ENCODE measurements at regions not wholly inside any gene's neighbourhood (a gene's known extent, or its start where the extent isn't known, plus 50 kb on each side); places are given as distances from the start of the nearest gene placed in this dataset.
"Not testable (repeated sequence)": the region's sequence is repeated elsewhere in the genome, so short reads cannot be mapped to it uniquely, and the experiment has no call there.

DNA sequence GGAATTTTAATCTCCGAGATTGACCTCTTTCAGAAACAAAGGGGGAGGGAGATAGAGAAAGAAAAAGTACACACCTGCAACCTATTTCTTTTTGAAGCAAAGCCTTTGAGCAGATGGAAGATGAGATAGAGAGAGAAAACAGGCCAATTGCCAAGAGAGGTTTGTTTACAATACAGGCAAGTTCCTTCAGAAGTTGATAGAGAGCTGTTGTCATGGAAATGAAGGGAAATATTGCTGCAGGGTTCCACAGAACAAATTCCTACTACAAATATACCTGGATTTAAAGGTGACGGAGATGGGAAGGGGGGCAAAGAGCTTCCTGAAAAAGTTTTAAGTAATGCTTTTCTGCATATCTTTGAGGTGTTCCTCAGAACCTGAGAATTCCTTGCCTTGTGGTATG, 388.4 kb downstream of the NDFIP2 start:
- Mint-ChIP-seq H3K27me3 (no peaks in the 10 kb centered on the region), H3K4me3 (no peak overlapping the region), H3K36me3 (ENCODE audit: insufficient read depth) (no peaks in the 10 kb centered on the region), H3K27ac (no peak overlapping the region), H3K4me1 (ENCODE audit: low read depth in 2 of 2) (no peaks in the 10 kb centered on the region), H3K9me3 (peaks cover 0 to 2% of the 10 kb centered on the region in 2 donors)
- DNase-seq (no peak), ATAC-seq (replicated peaks) (no peak)

GRCh38 chr13:79867254-79867653, 386.3 kb downstream of the NDFIP2 start:
- no peak overlapping the region for H3K27ac Mint-ChIP-seq
- H3K4me1 Mint-ChIP-seq (ENCODE audit: low read depth in 2 of 2): no peaks in the 10 kb centered on the region
- H3K9me3 Mint-ChIP-seq: peaks cover 0 to 4% of the 10 kb centered on the region in 2 donors
- ATAC-seq (replicated peaks): no peak
- no peaks in the 10 kb centered on the region for H3K36me3 Mint-ChIP-seq (ENCODE audit: insufficient read depth)
- no peak for DNase-seq
- H3K27me3 Mint-ChIP-seq: no peaks in the 10 kb centered on the region
- no peak overlapping the region for H3K4me3 Mint-ChIP-seq

DNA sequence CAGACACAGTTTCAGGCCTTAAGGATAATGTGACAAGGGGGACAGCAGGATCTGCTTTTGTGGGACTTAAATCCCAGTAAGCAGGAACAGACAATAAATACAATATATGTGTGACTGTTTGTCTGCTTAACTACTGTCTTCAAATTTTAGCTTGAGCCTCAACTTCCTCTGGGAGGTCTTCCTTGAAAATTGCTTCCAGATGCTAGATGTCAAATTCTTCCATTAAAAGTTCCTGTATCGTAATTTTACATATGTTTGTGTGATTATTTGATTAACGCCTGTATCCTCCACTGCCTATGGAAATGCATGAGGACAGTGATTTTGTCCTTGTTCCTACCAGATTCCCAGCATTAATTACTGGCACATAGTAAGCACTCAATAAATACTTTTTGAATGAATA, 385.5 kb downstream of the NDFIP2 start:
- no peaks in the 10 kb centered on the region for H3K4me1 Mint-ChIP-seq (ENCODE audit: low read depth in 2 of 2)

GRCh38 chr13:79862515-79862914, 381.6 kb downstream of the NDFIP2 start:
- Mint-ChIP-seq H3K9me3 (peaks cover 0 to 2% of the 10 kb centered on the region in 2 donors), H3K36me3 (ENCODE audit: insufficient read depth) (no peaks in the 10 kb centered on the region), H3K27ac (no peak overlapping the region), H3K4me3 (no peak overlapping the region), H3K27me3 (no peaks in the 10 kb centered on the region), H3K4me1 (ENCODE audit: low read depth in 2 of 2) (no peaks in the 10 kb centered on the region)
- DNase-seq (no peak), ATAC-seq (replicated peaks) (no peak)

More for the DNA sequence above, 385.5 kb downstream of the NDFIP2 start:
- Mint-ChIP-seq H3K27me3 (no peaks in the 10 kb centered on the region), H3K9me3 (peaks cover 0 to 4% of the 10 kb centered on the region in 2 donors), H3K36me3 (ENCODE audit: insufficient read depth) (no peaks in the 10 kb centered on the region), H3K4me3 (no peak overlapping the region), H3K27ac (no peak overlapping the region)
- ATAC-seq (replicated peaks) (no peak), DNase-seq (no peak)

- Mint-ChIP-seq H3K27me3 (no peaks in the 10 kb centered on the region), H3K36me3 (ENCODE audit: insufficient read depth) (no peaks in the 10 kb centered on the region), H3K9me3 (peaks cover 0 to 2% of the 10 kb centered on the region in 2 donors), H3K27ac (no peak overlapping the region), H3K4me1 (ENCODE audit: low read depth in 2 of 2) (no peaks in the 10 kb centered on the region), H3K4me3 (no peak overlapping the region)
- DNase-seq: no peak
- ATAC-seq (replicated peaks): no peak
Observed at GRCh38 chr13:79861731-79862130, 380.8 kb downstream of the NDFIP2 start.

DNA sequence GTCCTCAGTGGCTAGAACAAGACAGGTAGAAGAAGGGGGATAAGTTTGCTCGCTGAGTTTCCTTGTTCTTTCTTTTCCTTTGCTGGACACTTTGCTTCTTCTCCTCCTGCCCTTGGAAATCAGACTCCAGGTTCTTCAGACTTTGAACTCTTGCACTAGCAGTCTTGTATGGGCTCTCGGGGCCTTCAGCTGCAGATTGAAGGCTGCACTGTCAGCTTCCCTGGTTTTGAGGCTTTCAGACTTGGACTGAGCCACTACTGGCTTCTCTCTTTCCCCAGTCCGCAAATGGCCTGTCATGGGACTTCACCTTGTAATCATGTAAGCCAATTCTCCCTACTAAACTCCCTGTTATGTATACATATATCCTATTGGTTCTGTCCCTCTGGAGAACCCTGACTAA, 379.8 kb downstream of the NDFIP2 start:
- no peak overlapping the region for H3K4me3 Mint-ChIP-seq
- H3K36me3 Mint-ChIP-seq (ENCODE audit: insufficient read depth): no peaks in the 10 kb centered on the region

DNA sequence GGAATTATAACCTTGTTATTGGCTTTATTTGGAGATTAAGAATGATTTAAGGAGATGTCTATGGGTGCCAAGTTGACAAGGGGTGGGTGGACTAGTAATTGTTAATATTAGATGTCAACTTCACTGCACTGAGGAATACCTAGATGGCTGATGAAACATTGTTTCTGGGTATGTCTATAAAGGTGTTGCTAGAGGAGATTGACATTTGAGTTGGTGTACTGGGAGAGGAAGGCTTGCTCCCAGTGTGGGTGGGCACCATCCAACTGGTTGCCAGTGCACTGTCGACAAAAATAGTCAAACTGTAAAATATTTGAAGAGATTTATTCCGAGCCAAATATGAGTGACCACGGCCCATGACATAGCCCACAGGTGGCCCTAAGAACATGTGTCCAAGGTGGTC, 378.8 kb downstream of the NDFIP2 start:
- DNase-seq (no peak), ATAC-seq (replicated peaks) (no peak)
- Mint-ChIP-seq H3K27ac (no peak overlapping the region), H3K9me3 (peaks cover 0 to 2% of the 10 kb centered on the region in 2 donors), H3K4me1 (ENCODE audit: low read depth in 2 of 2) (no peaks in the 10 kb centered on the region), H3K4me3 (no peak overlapping the region), H3K27me3 (no peaks in the 10 kb centered on the region), H3K36me3 (ENCODE audit: insufficient read depth) (no peaks in the 10 kb centered on the region)

More for the DNA sequence above, 379.8 kb downstream of the NDFIP2 start:
- DNase-seq (no peak), ATAC-seq (replicated peaks) (no peak)
- Mint-ChIP-seq H3K9me3 (peaks cover 0 to 2% of the 10 kb centered on the region in 2 donors), H3K27ac (no peak overlapping the region), H3K27me3 (no peaks in the 10 kb centered on the region), H3K4me1 (ENCODE audit: low read depth in 2 of 2) (no peaks in the 10 kb centered on the region)

DNA sequence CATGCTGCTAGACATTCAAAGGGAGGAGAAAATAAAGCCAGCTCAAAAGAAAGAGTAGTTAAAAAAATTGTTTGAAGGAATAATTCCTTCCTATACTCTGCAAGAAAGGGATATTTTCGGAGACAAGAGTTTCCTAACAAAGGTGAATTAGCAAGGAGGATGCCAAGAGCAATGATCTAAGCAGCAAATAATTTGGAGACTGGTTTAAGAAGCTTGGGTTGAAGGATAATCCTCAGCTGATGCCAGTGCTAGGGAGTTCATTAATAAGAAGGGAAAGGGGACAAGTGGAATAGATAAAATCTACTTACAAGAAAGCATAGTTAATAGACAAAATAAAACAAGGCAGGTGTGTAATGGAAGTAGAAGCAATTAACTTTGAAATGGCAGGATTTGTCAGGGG, 372.3 kb downstream of the NDFIP2 start:
- ATAC-seq (replicated peaks): no peak
- Mint-ChIP-seq H3K4me1 (ENCODE audit: low read depth in 2 of 2) (no peaks in the 10 kb centered on the region), H3K36me3 (ENCODE audit: insufficient read depth) (no peaks in the 10 kb centered on the region), H3K9me3 (no peaks in the 10 kb centered on the region), H3K27me3 (no peaks in the 10 kb centered on the region), H3K4me3 (no peak overlapping the region), H3K27ac (no peak overlapping the region)
- no peak for DNase-seq

- H3K36me3 Mint-ChIP-seq (ENCODE audit: insufficient read depth): no peaks in the 10 kb centered on the region
- DNase-seq: no peak
- H3K4me1 Mint-ChIP-seq (ENCODE audit: low read depth in 2 of 2): no peaks in the 10 kb centered on the region
- no peak overlapping the region for H3K4me3 Mint-ChIP-seq
- ATAC-seq (replicated peaks): no peak
- H3K27ac Mint-ChIP-seq: no peak overlapping the region
- H3K9me3 Mint-ChIP-seq: no peaks in the 10 kb centered on the region
- no peaks in the 10 kb centered on the region for H3K27me3 Mint-ChIP-seq
Observed at GRCh38 chr13:79851318-79851717, 370.4 kb downstream of the NDFIP2 start.

GRCh38 chr13:79847882-79848592, 367.1 kb downstream of the NDFIP2 start:
- no peaks in the 10 kb centered on the region for H3K9me3 Mint-ChIP-seq
- no peaks in the 10 kb centered on the region for H3K4me1 Mint-ChIP-seq (ENCODE audit: low read depth in 2 of 2)
- H3K27ac Mint-ChIP-seq: no peak overlapping the region
- no peak overlapping the region for H3K4me3 Mint-ChIP-seq
- ATAC-seq (replicated peaks) (no peak), DNase-seq (no peak)
- H3K36me3 Mint-ChIP-seq (ENCODE audit: insufficient read depth): no peaks in the 10 kb centered on the region
- H3K27me3 Mint-ChIP-seq: no peaks in the 10 kb centered on the region

GRCh38 chr13:79846386-79846785, 365.4 kb downstream of the NDFIP2 start:
- Mint-ChIP-seq H3K36me3 (ENCODE audit: insufficient read depth) (no peaks in the 10 kb centered on the region), H3K4me3 (no peak overlapping the region), H3K4me1 (ENCODE audit: low read depth in 2 of 2) (no peaks in the 10 kb centered on the region), H3K9me3 (no peaks in the 10 kb centered on the region), H3K27ac (no peak overlapping the region), H3K27me3 (no peaks in the 10 kb centered on the region)
- ATAC-seq (replicated peaks) (no peak), DNase-seq (no peak)

- no peaks in the 10 kb centered on the region for H3K36me3 Mint-ChIP-seq (ENCODE audit: insufficient read depth)
- DNase-seq (no peak), ATAC-seq (replicated peaks) (no peak)
- H3K9me3 Mint-ChIP-seq: peaks cover 2 to 8% of the 10 kb centered on the region in 2 donors
- no peaks in the 10 kb centered on the region for H3K27me3 Mint-ChIP-seq
- no peak overlapping the region for H3K4me3 Mint-ChIP-seq
- no peak overlapping the region for H3K27ac Mint-ChIP-seq
- no peaks in the 10 kb centered on the region for H3K4me1 Mint-ChIP-seq (ENCODE audit: low read depth in 2 of 2)
Observed at GRCh38 chr13:79837741-79838450, 356.9 kb downstream of the NDFIP2 start.

GRCh38 chr13:79836121-79836520, 355.2 kb downstream of the NDFIP2 start:
- not testable (repeated sequence) for H3K27ac Mint-ChIP-seq

DNA sequence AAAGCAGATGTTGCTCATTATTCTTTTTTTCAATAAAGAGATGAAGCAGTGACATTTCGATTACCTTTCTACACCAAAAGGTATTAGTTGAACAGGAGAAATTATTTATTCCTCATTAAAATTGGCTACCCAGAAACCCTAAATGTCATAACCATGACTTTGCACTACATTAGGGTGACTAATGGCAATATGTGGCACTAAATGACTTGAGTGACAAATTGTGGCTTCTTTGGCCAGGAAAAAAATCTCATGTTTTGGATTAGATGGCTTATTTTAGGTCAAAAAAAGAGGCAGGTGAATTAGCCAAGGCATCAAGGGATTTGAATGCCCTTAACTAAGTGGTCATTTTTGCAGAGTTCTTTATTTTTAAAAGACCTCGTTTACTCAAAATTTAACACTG, 353.9 kb downstream of the NDFIP2 start:
- Mint-ChIP-seq H3K36me3 (ENCODE audit: insufficient read depth) (no peaks in the 10 kb centered on the region), H3K4me1 (ENCODE audit: low read depth in 2 of 2) (no peaks in the 10 kb centered on the region), H3K27me3 (no peaks in the 10 kb centered on the region), H3K9me3 (peaks cover 2 to 8% of the 10 kb centered on the region in 2 donors), H3K4me3 (no peak overlapping the region), H3K27ac (no peak overlapping the region)
- DNase-seq (no peak), ATAC-seq (replicated peaks) (no peak)

More at GRCh38 chr13:79836121-79836520, 355.2 kb downstream of the NDFIP2 start:
- not testable (repeated sequence) for H3K9me3 Mint-ChIP-seq; DNase-seq; H3K4me1 Mint-ChIP-seq (ENCODE audit: low read depth in 2 of 2); ATAC-seq (replicated peaks); H3K4me3 Mint-ChIP-seq; H3K36me3 Mint-ChIP-seq (ENCODE audit: insufficient read depth); H3K27me3 Mint-ChIP-seq
